ENCODE measurements at regions not wholly inside any gene's neighbourhood (a gene's known extent, or its start where the extent isn't known, plus 50 kb on each side); places are given as distances from the start of the nearest gene placed in this dataset.
"Not testable (repeated sequence)": the region's sequence is repeated elsewhere in the genome, so short reads cannot be mapped to it uniquely, and the experiment has no call there.

DNA sequence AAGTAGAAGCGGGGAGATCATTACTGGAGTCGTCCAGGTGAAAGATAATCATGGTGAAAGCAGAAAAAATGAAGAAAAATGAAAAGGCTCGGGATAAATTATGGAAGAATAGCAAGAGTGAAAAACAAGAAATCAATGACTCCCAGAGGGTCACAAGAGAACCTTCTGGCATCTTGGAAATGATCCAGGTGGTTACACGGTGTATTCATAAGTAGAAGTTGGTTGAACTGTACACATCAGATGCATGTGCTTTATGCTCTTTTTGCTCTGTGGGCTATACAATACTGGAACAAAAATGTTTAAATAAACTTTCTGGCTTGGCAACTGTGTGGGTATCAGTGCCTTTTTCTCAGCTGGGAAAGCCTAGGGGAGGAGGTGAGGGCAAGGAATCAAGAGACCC lies 348.9 kb downstream of the RND3 start:
- DNase-seq (ENCODE audit: low read depth): no peak

DNA sequence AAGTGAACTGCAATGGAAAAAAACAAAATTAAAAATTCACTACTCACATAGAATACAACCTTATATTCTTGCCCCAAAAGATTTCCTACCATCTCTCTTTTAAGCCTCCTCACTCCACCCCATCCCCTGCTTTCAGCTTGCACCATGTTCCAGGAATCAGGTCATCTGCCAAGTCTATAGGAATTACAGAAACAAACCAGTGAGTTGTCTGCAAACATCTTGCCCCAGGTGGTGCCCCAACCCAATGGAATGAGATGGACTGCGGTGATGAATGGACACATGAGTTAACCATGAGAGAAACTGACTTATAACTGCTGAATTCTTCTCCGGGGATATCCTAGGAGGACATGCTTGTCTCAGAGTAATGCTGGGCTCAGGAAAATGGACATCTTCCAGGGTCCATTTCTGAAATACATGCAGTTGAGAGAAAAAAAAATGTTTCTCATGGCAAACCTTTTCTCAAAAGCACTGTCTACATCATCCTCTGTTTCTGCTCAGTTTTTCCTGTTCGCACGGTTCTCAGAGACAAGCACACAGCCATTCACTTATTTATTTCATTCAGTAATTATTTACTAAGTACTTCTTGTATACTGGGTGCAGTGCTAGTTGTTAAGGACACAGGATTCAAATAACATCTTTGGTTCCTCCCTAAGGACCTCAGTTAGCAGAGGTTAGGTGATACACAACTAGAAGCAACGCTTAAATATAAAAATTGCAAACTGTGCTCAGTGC lies 350.0 kb downstream of the RND3 start:
- no peak for DNase-seq (ENCODE audit: low read depth)

DNA sequence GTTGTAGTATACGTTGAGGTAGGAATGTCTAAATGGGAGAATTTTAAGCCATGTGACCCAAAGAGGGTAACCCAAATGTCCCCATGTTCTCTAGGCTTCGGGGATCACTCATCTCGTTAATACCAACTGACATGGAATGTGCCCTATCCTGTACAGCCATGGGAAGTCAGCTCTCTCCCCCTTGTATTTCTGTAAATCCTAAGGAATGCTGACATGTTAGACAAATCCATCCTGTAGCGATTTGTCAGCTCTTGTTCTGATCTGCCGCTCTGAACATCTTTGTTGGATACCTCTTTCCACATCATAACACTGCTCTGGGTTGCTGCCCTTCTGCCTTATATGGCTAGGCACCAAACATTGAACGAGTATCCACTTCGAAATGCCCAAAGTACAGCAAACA lies 350.6 kb downstream of the RND3 start:
- no peak for DNase-seq (ENCODE audit: low read depth)

DNA sequence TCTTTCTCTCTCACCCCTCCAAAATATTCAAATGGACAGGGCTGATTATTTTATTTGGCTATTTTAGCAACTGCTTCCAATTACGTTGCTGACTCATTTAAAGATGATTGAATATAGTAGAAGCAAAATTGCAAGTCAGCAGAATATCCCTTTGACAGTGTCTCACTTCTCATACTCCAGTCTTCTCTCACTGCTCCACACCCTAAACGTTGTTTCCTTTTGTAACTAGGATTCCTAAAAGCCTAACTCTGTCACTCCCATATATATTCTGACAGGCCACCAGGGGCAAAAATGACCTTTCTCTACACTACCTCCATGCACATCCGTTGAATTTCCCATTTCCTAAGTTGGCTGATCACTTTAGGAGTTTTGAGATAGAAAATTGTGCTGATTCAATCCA lies 351.1 kb downstream of the RND3 start:
- DNase-seq (ENCODE audit: low read depth): no peak

DNA sequence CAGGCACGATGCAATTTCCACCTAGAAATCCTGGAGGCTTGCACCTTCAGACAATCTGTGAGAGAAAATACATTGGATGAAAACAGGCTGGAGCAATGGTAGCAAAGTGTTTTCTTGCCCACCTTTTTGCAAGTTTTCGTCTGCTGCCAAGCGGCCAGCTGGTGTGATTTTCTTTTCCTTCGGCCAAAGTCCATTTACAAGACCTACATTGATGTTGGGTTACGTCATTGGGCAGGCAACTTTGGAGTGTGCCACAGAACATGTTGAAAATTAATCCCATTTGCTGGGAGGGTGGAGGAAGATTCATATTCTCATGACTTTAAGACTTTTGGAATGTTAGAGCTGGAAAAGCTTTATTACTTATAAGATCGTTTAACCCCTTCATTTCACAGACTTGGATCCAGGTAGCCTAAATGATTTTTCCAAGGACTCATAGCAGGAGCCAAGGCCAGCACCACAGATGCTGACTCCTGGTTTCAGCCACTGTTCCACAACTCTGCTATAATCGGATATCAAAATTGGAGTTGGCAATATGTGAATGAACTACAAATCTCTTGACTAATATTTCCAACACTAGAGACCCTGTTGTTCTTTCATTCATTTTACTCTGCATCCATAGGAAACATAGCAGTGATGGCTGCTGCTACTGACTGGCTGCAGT lies 352.1 kb downstream of the RND3 start:
- DNase-seq (ENCODE audit: low read depth): no peak

DNA sequence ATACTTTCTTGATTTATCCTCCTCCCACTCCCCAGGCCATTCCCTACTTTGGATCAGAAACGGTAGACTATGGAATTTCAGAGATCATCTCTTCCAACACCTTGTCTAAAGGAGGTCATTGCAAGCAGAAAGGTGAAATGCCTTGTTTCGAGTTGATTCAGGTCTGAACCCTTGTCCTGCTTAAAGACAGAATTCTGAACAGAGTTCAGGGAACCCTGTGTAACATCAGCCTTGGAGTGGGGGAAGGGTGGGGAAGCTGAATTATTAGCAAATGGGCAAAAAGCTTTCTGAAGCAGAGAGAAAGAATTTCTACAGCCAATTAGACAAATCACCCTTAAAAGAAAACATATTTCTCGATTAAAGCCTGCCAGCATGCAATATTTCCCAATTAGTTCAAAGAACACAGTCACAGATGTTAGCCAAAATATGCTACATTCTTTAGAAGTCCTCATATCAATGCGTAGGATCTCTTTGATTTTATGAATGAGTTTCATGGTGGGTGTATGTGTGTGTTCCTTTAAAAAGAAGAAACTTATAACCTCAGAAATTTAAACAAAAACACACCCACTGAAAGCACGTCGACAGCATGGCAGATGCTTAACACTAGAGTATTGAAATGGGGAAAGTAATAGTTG lies 353.1 kb downstream of the RND3 start:
- no peak for DNase-seq (ENCODE audit: low read depth)

DNA sequence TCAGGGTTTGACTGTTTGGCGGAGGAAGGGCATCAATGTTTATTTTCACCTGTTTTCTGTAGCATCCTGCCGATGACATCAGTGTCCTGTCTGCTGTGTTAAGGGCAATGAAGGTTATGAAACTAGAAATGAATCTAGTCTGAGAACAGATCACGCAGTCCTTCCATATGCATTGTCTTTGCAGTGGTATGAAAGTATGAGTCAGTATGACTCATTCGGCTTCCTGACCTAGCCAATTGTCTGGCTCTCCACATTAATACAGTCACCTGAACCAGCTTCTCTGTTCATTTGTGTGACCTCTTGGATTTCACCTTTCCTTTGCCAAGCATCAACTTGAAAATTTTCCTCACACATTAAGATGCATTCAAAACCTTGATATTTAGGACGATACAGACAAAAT lies 353.8 kb downstream of the RND3 start:
- peak; percentile 98 for DNase-seq (ENCODE audit: low read depth)

DNA sequence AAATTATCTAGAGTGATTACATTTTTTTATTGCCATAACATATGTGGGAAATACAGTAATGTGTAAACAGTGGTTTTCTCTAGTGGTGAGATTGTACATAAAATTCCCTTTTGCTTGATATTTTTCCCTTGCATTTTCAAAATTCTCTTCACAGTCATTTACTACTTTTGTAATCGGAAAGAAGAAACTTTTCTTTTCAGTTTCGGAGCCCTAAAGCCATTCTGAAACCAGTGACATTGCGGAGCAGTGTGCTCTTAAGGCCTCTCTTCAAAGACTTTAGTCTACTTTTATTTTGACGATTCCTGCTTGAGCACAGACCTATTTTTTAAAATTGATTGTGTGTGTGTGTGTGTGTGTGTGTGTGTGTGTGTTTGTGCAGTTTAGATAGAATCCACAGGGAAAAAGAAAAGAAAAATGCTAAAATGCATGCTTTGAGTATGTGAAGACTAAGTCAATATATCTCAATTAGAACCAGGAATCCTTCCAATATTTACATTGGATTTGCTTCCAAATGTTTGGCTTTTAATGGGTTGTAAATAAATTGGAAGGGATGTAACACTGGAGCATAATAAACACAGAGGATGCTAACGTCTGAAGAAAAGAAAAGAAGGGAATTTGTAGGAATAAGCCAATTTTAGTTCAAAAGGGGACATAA lies 357.4 kb downstream of the RND3 start:
- DNase-seq (ENCODE audit: low read depth): no peak

DNA sequence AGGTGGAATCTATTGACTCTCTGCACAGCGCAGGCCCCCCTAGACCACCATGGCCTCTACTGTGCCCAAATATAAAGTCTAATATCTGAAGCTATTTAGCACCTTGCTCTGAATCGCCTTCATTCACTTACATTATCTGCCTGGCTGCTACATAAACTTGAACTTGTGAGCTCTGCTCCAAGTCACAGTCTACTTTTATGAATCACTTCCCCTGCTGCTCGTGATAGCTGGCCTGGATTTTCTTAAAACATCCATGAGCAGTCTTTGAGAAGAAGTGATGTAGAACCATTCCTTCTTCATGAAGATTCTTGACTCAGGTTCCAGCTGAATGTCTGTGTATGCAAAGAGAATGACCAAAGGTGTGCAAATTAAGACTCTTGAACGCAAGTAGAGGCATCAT lies 359.5 kb downstream of the RND3 start:
- peak; percentile 72 for DNase-seq (ENCODE audit: low read depth)

DNA sequence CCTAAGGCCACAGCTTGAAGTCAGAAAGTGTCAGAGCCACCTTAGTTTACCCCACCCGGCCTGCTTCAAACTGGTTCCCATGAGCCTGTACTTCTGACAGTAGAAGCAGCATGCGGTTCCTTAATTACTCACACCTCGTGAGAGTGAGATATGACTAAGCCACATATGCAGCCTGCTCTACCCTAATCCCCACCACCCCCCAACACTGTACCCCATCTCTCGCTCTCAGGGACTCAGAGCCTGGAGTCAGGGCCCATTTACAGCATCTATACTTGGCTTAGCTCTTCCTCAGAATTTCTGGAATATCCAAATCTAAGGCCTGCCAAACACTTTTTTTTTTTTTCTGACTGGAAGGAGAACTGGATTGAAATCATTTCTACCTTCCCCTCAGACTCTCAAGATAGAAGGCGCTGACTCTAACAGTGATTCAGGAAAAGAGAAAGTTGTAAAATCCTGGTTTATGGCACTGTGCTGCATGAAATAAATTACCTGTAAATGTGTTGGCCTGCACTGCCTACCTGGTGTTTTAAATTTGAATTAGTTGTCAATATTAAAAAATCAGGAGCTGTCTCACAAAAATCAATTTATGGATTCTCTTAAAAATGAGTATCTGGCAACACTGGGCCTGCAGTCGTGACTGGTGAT lies 360.0 kb downstream of the RND3 start:
- DNase-seq (ENCODE audit: low read depth): no peak

DNA sequence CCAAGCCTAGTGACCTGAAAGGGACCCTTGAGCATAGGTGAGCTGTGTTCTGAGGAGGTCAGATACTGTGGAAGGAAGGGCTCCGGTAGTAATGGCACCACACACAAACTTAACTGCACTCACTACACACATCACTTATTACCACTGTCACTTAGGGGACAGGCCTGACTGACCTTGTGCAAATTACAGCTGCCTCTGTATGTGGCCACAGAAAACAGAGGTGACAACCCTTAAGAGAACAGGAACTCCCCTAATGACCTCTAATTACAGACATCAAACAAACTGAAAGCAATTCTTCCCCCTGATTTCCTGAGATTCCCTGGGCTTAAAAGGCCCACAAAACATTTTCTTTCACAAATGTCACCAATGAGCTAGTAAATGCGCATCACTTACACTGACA lies 360.6 kb downstream of the RND3 start:
- DNase-seq (ENCODE audit: low read depth): no peak

DNA sequence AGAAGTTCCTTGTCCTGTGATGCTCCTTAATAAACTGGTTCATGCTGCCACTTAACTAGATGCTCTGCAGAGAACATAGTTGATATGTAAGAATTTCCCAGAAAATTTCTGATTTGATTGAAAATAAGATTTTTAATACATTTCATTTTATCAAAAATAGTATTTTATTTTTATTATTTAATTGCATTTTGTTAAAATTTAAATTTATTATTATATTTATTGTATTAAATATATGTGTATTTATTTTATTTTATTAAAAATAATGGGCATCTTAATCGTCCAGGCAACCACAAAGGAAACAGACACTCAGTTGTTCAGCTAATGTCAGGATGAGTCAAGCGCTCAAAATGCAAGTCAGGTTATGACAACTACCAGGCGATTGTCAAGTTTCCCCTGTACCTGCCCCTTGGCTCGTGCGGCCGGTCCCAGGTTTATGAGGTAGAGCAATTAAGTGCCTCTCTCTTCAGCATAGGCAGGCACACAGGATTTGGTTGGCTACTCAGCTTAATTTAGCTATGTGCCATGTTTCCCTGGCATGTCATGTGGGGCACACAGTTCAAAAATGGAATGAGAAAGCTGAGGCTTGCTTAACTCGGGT lies 361.2 kb downstream of the RND3 start:
- no peak for DNase-seq (ENCODE audit: low read depth)

DNA sequence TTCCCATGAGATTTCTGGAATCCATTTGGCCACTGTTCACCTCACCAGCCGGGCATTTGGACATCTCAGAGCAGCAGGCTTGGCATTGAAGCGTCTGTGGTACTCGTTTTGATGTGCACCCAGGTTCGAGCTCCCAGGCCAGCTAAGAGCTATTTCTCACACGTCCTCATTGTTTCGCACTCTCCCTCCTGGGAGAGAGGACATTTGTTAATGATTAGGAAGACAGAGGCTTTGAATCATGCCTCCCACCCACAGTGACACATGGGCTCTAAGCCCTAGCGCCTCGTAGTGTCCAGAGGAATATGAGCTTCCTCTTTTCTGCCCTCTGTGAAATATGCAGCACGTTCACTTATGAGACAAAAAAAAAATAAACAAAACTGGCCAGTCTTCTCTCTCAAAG lies 361.8 kb downstream of the RND3 start:
- no peak for DNase-seq (ENCODE audit: low read depth)

DNA sequence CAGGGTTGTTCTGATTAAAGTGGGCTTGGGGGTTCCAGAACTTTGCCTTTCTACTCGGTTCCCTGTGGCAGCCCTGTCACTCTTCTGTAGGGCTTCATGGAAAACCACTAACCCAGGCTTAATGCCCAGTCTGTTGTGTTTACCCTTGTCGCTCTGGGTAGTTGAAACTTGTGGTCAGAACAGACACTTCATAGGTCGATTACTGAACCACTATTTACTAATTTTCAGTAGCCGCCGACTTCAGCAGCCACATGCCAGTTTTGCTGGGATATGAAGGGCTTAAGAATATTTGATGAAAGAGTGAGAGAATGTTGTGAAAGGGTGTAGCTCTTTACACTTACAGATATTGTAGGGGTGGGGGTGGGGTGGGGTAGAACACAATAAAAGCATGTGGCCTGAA lies 362.3 kb downstream of the RND3 start:
- no peak for DNase-seq (ENCODE audit: low read depth)

DNA sequence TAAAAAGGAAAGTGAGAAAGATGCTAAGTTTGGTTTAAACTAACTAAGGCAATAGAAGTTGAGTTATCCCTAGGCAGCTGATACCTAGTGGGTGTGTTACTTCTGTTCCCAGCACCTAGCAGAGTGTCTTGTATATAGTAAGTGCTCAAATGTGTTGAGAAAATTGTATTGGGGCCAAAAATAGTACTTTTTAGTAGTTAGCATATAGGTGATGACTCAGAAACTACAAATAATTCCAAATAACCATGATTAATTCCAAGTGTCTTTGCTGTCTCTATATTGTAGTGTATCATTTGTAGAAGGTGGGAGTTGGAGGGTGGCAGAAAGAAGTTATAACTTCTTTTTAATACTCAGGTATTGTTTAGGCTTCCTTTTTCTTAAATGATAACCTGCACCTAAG lies 362.7 kb downstream of the RND3 start:
- DNase-seq (ENCODE audit: low read depth): no peak

DNA sequence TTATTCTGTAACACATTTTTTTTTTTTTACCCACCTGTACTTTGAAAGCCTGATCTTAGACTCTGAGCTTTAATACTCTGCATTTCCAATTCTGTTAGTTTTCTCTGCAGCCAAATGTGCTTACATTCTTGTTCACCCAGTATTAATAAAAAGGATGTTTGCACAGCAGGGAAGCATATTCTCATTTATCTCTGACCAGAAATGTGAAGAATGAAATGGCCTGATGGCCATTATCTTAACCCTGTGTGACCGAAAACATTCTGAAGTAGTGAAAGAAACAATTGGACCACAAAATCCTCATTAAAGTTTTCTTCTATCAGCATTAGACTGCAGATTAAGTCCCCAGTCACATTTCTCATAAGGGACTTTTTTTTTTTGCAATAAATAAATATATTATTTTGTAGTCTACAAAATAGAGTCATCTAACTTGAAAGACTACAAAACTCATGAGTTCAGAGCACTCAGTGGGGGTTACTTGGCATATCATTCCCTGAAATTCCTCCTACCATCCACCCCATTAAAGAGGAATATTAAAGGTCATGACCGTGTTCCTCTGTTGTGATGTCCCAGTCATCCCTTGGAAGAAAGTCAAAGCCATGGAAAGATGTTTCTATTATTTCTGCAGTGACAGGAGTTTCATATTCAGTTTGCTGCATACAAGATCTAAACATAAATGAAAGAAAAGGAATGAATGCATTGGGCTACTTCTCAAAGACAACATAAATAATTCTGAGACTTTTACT lies 364.4 kb downstream of the RND3 start:
- DNase-seq (ENCODE audit: low read depth): no peak

DNA sequence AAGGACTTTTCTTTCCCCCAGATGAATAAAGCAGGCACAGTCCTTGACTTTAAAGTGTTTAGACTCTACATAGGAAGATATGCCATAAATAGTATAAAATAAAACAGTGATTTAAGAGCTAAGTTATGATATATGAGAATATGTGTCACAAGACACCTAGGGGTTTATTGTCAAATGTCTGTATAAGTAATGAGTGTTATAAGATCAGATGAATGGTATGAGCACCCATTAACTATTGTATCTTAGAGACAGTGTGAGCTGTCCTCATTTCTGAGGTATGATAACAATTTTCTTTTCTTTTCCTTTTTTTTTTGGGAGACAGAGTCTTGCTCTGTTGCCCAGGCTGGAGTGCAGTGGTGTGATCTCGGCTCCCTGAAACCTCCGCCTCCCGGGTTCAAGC lies 365.3 kb downstream of the RND3 start:
- no peak for DNase-seq (ENCODE audit: low read depth)

DNA sequence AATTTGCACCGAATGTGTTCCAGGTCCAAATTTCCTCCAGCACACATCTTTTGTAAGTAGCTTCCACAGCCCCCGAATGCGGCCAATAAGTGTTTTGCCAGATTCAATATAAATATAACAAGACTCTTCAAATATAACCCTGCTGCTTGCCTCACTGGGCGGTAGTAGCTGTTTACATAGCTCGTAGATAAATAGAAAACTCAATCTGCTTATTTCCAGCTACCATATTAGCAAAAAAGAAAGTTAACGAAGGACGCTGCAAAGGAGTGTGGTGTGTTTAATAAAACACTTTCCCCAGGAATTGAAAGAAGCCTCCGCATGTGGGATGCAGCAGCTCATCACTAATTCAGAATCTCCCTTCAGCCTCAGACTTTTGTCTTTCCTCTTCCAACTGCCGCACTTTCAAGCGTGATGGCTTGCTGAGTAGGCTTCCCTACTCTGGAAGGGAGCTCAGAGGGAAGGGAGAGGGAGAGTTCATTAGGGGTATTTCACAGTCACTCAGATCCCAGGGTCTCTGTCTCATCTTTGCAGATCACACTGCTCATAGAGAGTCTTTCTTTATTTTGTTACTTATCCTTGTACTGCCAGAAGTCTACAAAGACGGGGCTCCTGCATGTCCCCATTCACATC lies 367.0 kb downstream of the RND3 start:
- no peak for DNase-seq (ENCODE audit: low read depth)

DNA sequence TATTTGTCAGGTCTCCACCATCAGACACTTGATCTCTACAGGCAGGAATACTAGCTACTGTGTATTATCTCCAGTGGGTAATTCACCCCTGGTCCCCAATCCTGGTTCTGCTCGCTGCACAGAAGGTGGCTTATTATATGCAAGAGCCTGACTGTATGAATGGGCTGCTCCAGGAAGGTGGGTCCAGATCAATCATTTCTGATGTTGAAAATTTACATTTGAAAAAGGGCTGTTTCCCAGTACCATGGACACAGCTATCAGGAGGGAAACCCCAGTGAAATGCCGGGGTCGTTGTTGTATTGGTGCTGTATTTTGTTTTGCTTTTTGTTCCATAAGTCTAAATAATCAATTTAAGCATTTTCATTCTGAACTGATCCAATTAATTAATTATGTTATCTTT lies 367.6 kb downstream of the RND3 start:
- no peak for DNase-seq (ENCODE audit: low read depth)

DNA sequence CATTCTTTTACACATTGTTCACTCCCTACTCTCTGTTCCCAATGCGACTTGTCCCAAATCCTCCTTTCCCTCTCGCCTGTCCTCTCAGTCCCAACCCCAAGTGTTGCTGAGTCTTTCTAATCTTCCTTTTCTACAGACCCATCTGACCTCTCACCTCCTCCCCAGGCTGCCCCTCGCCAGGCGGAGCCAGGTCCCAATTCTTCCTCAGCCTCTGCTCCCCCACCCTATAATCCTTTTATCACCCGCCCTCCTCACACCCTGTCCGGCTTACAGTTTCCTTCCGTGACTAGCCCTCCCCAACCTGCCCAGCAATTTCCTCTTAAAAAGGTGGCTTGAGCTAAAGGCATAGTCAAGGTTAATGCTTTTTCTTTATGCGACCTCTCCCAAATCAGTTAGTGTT lies 373.4 kb downstream of the RND3 start:
- DNase-seq (ENCODE audit: low read depth): not testable (repeated sequence)

Data from HT1080 (cell line).